ENCODE measurements at regions not wholly inside any gene's neighbourhood (a gene's known extent, or its start where the extent isn't known, plus 50 kb on each side); places are given as distances from the start of the nearest gene placed in this dataset.
A peak's percentile ranks its signal among the peaks of the same experiment; 100 is the strongest.

GRCh38 chr5:90020575-90021538 is 388.7 kb downstream of the CETN3 start:
- Histone ChIP-seq H3K27me3 (ENCODE audit: control insufficient read depth in 2 of 2, insufficient read depth in 2 of 2, low read length in 2 of 2) (no peaks in the 10 kb centered on the region), H3K27ac (ENCODE audit: insufficient read depth, low read depth, low read length) (peak overlapping the region; percentile 93), H3K9me3 (replicated peaks; ENCODE audit: control insufficient read depth, insufficient read depth, low read length) (no peaks in the 10 kb centered on the region), H3K4me2 (ENCODE audit: insufficient read depth, low read length) (peak overlapping the region; percentile 99), H2AFZ (ENCODE audit: low read depth, low read length) (peak overlapping the region; percentile 76), H3K36me3 (ENCODE audit: control insufficient read depth in 2 of 2, extremely low read depth in 1 of 2, insufficient read depth in 2 of 2, low read length in 2 of 2) (no peaks in the 10 kb centered on the region), H4K20me1 (replicated peaks; ENCODE audit: control insufficient read depth, extremely low read depth, insufficient read depth, low read length) (no peaks in the 10 kb centered on the region), H3K4me3 (replicated peaks in 1 of 3; ENCODE audit: insufficient read depth in 1 of 3, low read depth in 1 of 3, low read length in 3 of 3) (peak overlapping the region; percentile 36 to 68 (median 36)), H3K9ac (replicated peaks; ENCODE audit: extremely low read depth, insufficient read depth, low read length) (peak overlapping the region; percentile 94), H3K4me1 (ENCODE audit: control insufficient read depth, extremely low read depth, insufficient read depth, low read length) (peaks cover 6% of the 10 kb centered on the region), H3K9me1 (replicated peaks; ENCODE audit: control insufficient read depth, extremely low read depth, insufficient read depth, low read length) (no peaks in the 10 kb centered on the region), H3K79me2 (ENCODE audit: control insufficient read depth, insufficient read depth, low read length) (no peaks in the 10 kb centered on the region)
- intact Hi-C loops (cut with micrococcal nuclease) (loop anchor here (1.0 to 5.0 kb wide), 3 partner anchors 91 to 1138 kb away; partner anchors contain the start of genes CETN3 and MEF2C), dilution Hi-C loops (cut with MboI; ENCODE audit: extremely low pct_ligation_motif_present, low sequenced_read_pairs) (no loop called here)
- FAIRE-seq, result peak; percentile 81
- TF ChIP-seq JUN (IDR thresholded peaks at IDR 0.05; ENCODE audit: borderline replicate concordance, insufficient read depth, insufficient read length, low read depth) (peak; percentile 65), MYC (IDR thresholded peaks at IDR 0.05; ENCODE audit: low read depth, low read length) (no peak), GATA2 (IDR thresholded peaks at IDR 0.05; ENCODE audit: insufficient read depth, insufficient read length, low read depth, low read length) (no peak), POLR2A (IDR thresholded peaks at IDR 0.05; ENCODE audit: low read depth, low read length) (no peak), EZH2 (IDR thresholded peaks at IDR 0.05; ENCODE audit: borderline replicate concordance, low read depth, low read length, severe bottlenecking) (no peak), POLR2AphosphoS5 (IDR thresholded peaks at IDR 0.05; ENCODE audit: insufficient read depth, low read depth, low read length) (no peak), FOS (IDR thresholded peaks at IDR 0.05; ENCODE audit: borderline replicate concordance, insufficient read depth, low read length) (peak; percentile 81)
- TF ChIP-seq, protein P1, sequence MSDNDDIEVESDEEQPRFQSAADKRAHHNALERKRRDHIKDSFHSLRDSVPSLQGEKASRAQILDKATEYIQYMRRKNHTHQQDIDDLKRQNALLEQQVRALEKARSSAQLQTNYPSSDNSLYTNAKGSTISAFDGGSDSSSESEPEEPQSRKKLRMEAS (IDR thresholded peaks at IDR 0.05; ENCODE audit: insufficient read depth, insufficient read length), result no peak
- TF ChIP-seq, protein P2, sequence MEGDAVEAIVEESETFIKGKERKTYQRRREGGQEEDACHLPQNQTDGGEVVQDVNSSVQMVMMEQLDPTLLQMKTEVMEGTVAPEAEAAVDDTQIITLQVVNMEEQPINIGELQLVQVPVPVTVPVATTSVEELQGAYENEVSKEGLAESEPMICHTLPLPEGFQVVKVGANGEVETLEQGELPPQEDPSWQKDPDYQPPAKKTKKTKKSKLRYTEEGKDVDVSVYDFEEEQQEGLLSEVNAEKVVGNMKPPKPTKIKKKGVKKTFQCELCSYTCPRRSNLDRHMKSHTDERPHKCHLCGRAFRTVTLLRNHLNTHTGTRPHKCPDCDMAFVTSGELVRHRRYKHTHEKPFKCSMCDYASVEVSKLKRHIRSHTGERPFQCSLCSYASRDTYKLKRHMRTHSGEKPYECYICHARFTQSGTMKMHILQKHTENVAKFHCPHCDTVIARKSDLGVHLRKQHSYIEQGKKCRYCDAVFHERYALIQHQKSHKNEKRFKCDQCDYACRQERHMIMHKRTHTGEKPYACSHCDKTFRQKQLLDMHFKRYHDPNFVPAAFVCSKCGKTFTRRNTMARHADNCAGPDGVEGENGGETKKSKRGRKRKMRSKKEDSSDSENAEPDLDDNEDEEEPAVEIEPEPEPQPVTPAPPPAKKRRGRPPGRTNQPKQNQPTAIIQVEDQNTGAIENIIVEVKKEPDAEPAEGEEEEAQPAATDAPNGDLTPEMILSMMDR (IDR thresholded peaks at IDR 0.05; ENCODE audit: extremely low read depth in 1 of 2, insufficient read depth in 1 of 2, low read depth in 1 of 2, low read length in 2 of 2), result no peak
- DNase-seq (ENCODE audit: low read depth, low spot score), result peak; percentile 88
- BruUV-seq (replicated peaks), result no TSS peak
- POLR2A ChIA-PET, result no interaction called here
- CTCF ChIA-PET, result interaction anchor here (1.0 to 1.2 kb wide), 3 partner anchors 8 to 90 kb away, joined by 3 read pairs; no protein-coding TSS in a partner anchor

Measured in endothelial cell of umbilical vein (primary cell).